SK-N-SH treated with all-trans-retinoic acid at 6 μM for 48 hours (cell line): ENCODE measurements at regions not wholly inside any gene's neighbourhood (a gene's known extent, or its start where the extent isn't known, plus 50 kb on each side); places are given as distances from the start of the nearest gene placed in this dataset.

Source experiments
- BACH2 ChIP-seq: fragments of 250-450 bp; sonication (Bioruptor Pico); IDR thresholded peaks from 2 replicates; pipeline ENCODE4 v1.9.0; 2021; ENCODE audit warnings: mild to moderate bottlenecking, borderline replicate concordance
- CREB5 ChIP-seq: fragments of 250-450 bp; sonication (Bioruptor Pico); IDR thresholded peaks from 2 replicates; pipeline ENCODE4 v1.5.1; 2020; ENCODE audit warnings: low read depth, mild to moderate bottlenecking, moderate library complexity
- ESRRG ChIP-seq: fragments of 250-450 bp; sonication (Bioruptor Pico); IDR thresholded peaks from 2 replicates; pipeline ENCODE4 v1.6.1; 2021; ENCODE audit warnings: mild to moderate bottlenecking
- OSR1 ChIP-seq: fragments of 250-450 bp; sonication (Bioruptor Pico); IDR thresholded peaks from 2 replicates; pipeline ENCODE4 v1.8.0; 2022; ENCODE audit warnings: moderate library complexity, mild to moderate bottlenecking, inconsistent platforms
- RARB ChIP-seq: fragments of 250-450 bp; sonication (Bioruptor Pico); IDR thresholded peaks from 2 replicates; pipeline ENCODE4 v1.8.0; 2021; ENCODE audit warnings: mild to moderate bottlenecking, moderate library complexity
- TCF4 ChIP-seq: fragments of 250-450 bp; sonication (Bioruptor Pico); IDR thresholded peaks from 2 replicates; pipeline ENCODE4 v1.8.0; 2021; ENCODE audit warnings: mild to moderate bottlenecking, moderate library complexity, borderline replicate concordance
- ZC3H10 ChIP-seq: fragments of 250-450 bp; sonication (Bioruptor Pico); IDR thresholded peaks from 2 replicates; pipeline ENCODE4 v1.5.1; 2021; ENCODE audit warnings: mild to moderate bottlenecking, moderate library complexity
- ZFP3 ChIP-seq: fragments of 250-450 bp; sonication (Bioruptor Pico); IDR thresholded peaks from 2 replicates; pipeline ENCODE4 v1.5.0; 2020; ENCODE audit warnings: mild to moderate bottlenecking, moderate library complexity

DNA sequence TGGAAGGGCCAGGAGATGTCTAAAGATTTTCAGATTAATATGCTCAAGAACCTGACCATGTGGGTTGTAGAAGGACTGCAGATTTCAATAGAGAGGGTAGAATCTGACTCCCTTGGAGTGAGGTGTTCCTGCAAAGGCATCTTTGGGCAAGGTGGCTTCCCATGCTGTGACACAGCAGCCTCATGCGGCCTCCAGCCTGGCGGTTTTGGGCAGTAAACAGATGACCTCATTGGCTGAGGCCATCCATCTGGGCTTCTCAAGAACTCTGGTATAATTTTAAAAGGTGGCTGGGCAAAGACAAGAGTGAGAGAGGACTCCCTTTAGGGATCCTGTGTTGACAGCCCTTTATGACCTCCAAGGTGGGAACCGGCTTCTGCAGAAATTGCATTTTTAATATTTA lies 90.3 kb upstream of the ERCC6L2 start:
- TF ChIP-seq ZFP3 (CRISPR knock-in tag) (no peak), BACH2 (CRISPR knock-in tag) (no peak), CREB5 (CRISPR knock-in tag) (no peak), ESRRG (CRISPR knock-in tag) (no peak), RARB (CRISPR knock-in tag) (no peak), OSR1 (CRISPR knock-in tag) (no peak), TCF4 (CRISPR knock-in tag) (no peak), ZC3H10 (CRISPR knock-in tag) (no peak)
